Peyer's patch (tissue), 4 donors: ENCODE measurements at regions not wholly inside any gene's neighbourhood (a gene's known extent, or its start where the extent isn't known, plus 50 kb on each side); places are given as distances from the start of the nearest gene placed in this dataset.

Experiments
- POLR2A ChIP-seq, 2 donors: fragments of 450-650 bp; IDR thresholded peaks; one replicate each; pipeline ENCODE4 v1.5.1; 2017; ENCODE audit warnings: antibody characterized with exemption in 2 of 2, mild to moderate bottlenecking in 2 of 2, moderate library complexity in 2 of 2
- TF ChIP-seq, protein P1 (sequence below), 6 experiments: fragments of 450-650 bp in 4 of 6; fragments of 200-600 bp in 2 of 6; sonication (generic) in 1 of 6; IDR thresholded peaks; one replicate each; pipeline ENCODE4 v1.5.1; 2017 to 2019; ENCODE audit warnings: antibody characterized with exemption in 6 of 6, mild to moderate bottlenecking in 3 of 6, moderate library complexity in 1 of 6

DNA sequence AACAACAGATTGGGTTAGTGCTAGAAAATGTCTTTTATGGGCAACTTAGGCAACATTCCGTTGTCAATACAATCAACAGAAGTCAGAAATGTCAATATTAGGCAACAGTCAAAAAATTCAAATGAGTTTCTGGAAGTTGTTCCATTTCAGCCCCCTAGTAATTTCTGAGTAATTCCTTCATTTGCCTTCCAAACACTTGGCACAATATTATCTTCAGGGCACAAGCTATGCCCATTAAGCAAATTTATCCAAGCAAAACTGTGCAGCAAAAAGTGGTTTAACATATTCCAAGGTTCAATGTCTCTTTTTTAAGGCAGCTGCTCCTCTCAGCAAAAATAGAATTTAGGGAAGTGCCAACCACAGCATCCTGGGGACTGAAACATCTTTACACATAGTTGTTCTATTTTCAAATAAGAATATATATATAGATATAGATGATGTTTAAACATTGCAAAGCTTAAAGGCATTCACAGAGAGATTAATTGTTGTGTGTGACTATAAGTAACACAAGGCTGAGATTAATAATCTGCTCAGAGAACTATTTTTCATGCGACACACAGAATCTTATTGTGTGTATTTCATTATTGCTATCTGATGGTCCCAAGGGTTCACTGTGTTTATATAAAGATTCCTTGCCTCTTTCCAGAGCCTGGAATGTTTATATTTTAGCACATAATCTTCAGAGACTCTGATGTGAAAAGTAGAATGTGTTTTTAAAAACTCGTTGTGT is 75.2 kb upstream of the ADTRP start:
- TF ChIP-seq, protein P1, sequence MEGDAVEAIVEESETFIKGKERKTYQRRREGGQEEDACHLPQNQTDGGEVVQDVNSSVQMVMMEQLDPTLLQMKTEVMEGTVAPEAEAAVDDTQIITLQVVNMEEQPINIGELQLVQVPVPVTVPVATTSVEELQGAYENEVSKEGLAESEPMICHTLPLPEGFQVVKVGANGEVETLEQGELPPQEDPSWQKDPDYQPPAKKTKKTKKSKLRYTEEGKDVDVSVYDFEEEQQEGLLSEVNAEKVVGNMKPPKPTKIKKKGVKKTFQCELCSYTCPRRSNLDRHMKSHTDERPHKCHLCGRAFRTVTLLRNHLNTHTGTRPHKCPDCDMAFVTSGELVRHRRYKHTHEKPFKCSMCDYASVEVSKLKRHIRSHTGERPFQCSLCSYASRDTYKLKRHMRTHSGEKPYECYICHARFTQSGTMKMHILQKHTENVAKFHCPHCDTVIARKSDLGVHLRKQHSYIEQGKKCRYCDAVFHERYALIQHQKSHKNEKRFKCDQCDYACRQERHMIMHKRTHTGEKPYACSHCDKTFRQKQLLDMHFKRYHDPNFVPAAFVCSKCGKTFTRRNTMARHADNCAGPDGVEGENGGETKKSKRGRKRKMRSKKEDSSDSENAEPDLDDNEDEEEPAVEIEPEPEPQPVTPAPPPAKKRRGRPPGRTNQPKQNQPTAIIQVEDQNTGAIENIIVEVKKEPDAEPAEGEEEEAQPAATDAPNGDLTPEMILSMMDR (IDR thresholded peaks at IDR 0.05) = no peak
- TF ChIP-seq POLR2A (IDR thresholded peaks at IDR 0.05) = no peak
